AG04449 (cell line): ENCODE measurements at regions not wholly inside any gene's neighbourhood (a gene's known extent, or its start where the extent isn't known, plus 50 kb on each side); places are given as distances from the start of the nearest gene placed in this dataset.

Source experiments
- CTCF ChIA-PET: fragments of 350-600 bp; formaldehyde crosslinking; extraction: SDS; loops from one replicate; lab custom pipeline; 2021; ENCODE audit warnings: antibody characterized with exemption; lab: Yijun Ruan, JAX
- POLR2A ChIA-PET: fragments of 400-600, 350-600 bp; formaldehyde crosslinking; extraction: SDS; loops from one replicate; lab custom pipeline; 2020; ENCODE audit warnings: antibody characterized with exemption, inconsistent platforms; lab: Yijun Ruan, JAX
- DNase-seq: peaks from one replicate; pipeline ENCODE4 v3.0.0-alpha.2; 2010; ENCODE audit warnings: low read depth, low spot score
- H3K4me3 ChIP-seq: 2 replicates; pipeline ENCODE4 v1.5.1; 2011; ENCODE audit warnings: low read depth, mild to moderate bottlenecking, control low read depth, low read length
- CTCF ChIP-seq: IDR thresholded peaks from one replicate; pipeline ENCODE4 v1.5.1; 2011; ENCODE audit warnings: mild to moderate bottlenecking, moderate library complexity, low read length, control low read depth, inconsistent platforms; ENCODE audit not compliant: insufficient read depth; ENCODE audit errors: missing control alignments

- no peak for TF ChIP-seq CTCF
- DNase-seq: no peak
- ChIA-PET POLR2A (no interaction called here), CTCF (no interaction called here)
- H3K4me3 ChIP-seq: no peak overlapping the region
These were observed 347.6 kb upstream of the NBEA start for GRCh38 chr13:34594507-34594906.

DNA sequence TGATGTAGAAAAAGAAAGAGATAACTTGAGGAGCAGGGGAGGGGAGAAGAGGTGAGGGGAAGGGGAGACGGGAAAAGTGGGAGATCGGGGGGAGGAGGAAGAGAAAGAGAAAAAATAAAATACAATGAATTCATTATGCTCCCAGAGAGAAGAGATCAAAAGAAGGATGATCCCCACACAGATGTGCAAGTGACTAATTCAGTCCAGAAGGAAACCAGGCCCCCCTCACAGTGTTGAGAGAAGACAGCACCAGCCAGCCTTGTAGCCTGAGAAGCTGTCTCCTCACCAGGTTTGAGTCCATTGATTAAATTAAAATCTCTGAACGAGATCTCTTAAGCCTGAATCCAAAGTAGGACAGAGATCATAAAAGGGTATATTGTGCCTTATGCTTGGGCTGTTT lies 333.7 kb upstream of the NBEA start:
- ChIA-PET CTCF (no interaction called here), POLR2A (no interaction called here)
- no peak overlapping the region for H3K4me3 ChIP-seq
- DNase-seq: no peak
- TF ChIP-seq CTCF: no peak

DNA sequence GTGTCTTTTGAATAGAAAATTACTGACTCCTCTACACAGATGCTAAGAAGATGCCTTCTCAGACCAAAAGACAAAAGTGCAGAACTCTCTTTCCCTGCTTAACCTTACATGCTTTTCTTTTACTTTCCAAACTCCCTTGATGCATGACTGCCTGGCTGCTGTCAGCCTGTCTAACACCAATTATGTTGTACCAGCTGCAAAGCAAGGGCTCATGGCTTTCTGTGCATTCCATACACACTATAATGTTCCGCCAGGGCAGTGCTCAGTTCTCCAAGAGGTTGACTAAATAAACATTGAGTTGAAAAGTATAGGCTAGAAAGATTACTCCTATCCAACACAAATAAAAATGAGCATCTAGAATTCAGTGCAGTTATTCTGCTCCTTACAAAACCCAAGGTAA lies 330.4 kb upstream of the NBEA start:
- no peak overlapping the region for H3K4me3 ChIP-seq
- ChIA-PET CTCF (no interaction called here), POLR2A (no interaction called here)
- TF ChIP-seq CTCF: no peak
- no peak for DNase-seq

GRCh38 chr13:34617473-34618083 lies 324.5 kb upstream of the NBEA start:
- ChIA-PET POLR2A (no interaction called here), CTCF (no interaction called here)
- H3K4me3 ChIP-seq: no peak overlapping the region
- no peak for DNase-seq
- TF ChIP-seq CTCF: no peak

DNA sequence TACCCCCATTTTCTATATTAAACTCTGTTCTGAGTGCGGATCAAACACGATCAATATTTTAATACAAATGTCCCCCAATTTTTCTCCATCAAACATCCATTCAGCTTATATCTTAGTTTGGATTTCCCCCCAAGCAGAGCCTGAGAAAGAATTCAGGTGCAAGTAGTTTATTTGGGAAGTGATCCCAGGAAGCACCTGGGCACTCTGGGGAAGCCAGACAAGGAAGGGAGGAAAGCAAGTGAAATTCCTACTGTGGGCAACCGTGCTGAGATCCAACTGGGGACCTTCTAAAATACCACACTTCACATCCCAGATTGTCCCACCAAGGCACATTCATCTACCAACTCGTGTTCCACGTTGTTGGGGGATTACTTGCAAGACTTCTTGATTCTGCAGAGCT lies 323.4 kb upstream of the NBEA start:
- DNase-seq: no peak
- no peak for TF ChIP-seq CTCF
- H3K4me3 ChIP-seq: no peak overlapping the region
- CTCF ChIA-PET: no interaction called here
- POLR2A ChIA-PET: no interaction called here

DNA sequence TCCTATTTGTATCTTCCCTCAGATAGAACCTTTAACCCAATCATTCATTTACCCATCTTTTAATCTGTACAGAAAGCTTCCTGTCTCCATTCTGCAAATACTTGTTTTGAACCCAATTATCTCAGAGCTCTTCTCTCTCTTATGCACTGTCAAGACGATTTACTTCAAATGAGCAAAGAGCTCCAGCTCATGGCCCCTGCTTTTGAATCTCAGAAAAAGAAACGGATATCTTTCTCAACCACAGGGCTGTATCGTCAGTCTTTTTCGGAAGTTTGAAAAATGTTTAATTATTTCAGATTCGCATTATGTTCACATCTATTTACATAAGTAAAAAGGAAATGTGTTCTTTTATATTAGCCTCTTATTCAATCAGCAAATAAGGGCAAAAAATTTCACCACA lies 322.7 kb upstream of the NBEA start:
- no peak for DNase-seq
- no peak for TF ChIP-seq CTCF
- POLR2A ChIA-PET: no interaction called here
- CTCF ChIA-PET: no interaction called here
- H3K4me3 ChIP-seq: no peak overlapping the region
